Fibroblast of lung (primary cell): ENCODE measurements at regions not wholly inside any gene's neighbourhood (a gene's known extent, or its start where the extent isn't known, plus 50 kb on each side); places are given as distances from the start of the nearest gene placed in this dataset.

ENCODE experiments used
- EZH2 ChIP-seq: IDR thresholded peaks from 2 replicates; pipeline ENCODE4 v1.5.1; 2012; ENCODE audit warnings: low read length, control low read depth, mild to moderate bottlenecking; ENCODE audit errors: missing control alignments
- TF ChIP-seq, protein P1 (sequence below), 2 donors: IDR thresholded peaks in 1 of 2; conservative IDR thresholded peaks in 1 of 2; 1 replicate in 1 of 2; 2 replicates in 1 of 2; pipeline ENCODE4 v1.5.1; 2011 to 2012; ENCODE audit warnings: low read length in 2 of 2, control low read depth in 1 of 2, inconsistent platforms in 1 of 2, low read depth in 1 of 2, mild to moderate bottlenecking in 1 of 2

DNA sequence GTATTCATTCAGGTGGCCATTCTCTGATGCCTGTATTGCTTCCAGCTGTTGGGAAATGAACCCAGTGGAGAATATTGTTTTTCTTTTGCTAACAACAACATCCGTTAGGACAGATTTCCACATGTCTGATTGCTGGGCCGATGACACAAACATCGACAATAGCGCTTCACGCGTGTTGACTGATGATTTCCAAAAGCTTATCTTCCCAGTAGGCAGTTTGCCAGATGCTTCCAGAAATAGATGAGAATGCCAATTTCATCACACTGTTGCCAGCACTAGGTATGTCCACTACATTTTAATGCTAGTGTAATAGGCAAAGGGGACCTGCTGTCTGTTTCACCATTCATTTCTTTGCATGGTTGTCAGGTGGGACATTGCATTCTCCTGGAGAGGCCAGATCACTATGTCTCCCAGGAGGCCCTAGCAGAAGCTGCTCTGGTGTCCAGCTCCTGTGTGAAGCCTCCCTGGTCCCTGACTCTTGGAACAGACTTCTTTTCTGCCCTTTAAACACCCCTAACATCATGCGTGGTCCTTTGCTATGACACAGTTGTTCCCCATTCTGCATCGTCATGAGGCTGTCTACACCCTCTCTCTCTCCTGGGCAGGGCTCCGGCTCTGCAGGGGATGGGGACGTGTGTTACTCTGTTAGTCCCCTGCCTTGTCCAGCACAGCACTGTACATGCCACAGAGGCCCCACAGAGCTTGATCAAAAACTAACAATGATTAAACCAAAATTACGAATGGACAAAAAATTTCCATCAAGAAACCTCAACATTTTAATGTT lies 181.6 kb downstream of the CDH26 start:
- TF ChIP-seq, protein P1, sequence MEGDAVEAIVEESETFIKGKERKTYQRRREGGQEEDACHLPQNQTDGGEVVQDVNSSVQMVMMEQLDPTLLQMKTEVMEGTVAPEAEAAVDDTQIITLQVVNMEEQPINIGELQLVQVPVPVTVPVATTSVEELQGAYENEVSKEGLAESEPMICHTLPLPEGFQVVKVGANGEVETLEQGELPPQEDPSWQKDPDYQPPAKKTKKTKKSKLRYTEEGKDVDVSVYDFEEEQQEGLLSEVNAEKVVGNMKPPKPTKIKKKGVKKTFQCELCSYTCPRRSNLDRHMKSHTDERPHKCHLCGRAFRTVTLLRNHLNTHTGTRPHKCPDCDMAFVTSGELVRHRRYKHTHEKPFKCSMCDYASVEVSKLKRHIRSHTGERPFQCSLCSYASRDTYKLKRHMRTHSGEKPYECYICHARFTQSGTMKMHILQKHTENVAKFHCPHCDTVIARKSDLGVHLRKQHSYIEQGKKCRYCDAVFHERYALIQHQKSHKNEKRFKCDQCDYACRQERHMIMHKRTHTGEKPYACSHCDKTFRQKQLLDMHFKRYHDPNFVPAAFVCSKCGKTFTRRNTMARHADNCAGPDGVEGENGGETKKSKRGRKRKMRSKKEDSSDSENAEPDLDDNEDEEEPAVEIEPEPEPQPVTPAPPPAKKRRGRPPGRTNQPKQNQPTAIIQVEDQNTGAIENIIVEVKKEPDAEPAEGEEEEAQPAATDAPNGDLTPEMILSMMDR (conservative IDR thresholded peaks at IDR 0.05 in 1 of 2, IDR thresholded peaks at IDR 0.05 in 1 of 2; ENCODE audit: low read depth in 1 of 2, low read length in 2 of 2) = no peak
- no peak for TF ChIP-seq EZH2
